ENCODE measurements at regions not wholly inside any gene's neighbourhood (a gene's known extent, or its start where the extent isn't known, plus 50 kb on each side); places are given as distances from the start of the nearest gene placed in this dataset.

- Histone ChIP-seq H3K4me3 (no peak overlapping the region), H3K9me3 (no peaks in the 10 kb centered on the region), H3K36me3 (no peaks in the 10 kb centered on the region), H3K27ac (no peak overlapping the region), H3K27me3 (no peaks in the 10 kb centered on the region), H3K4me1 (no peaks in the 10 kb centered on the region)
- 84 to 92% methylated on average over 5 of the region's 5 CpGs for WGBS, 2 donors
- TF ChIP-seq POLR2A (IDR thresholded peaks at IDR 0.05) (no peak), CTCF (IDR thresholded peaks at IDR 0.05) (no peak), POLR2AphosphoS5 (IDR thresholded peaks at IDR 0.05) (no peak), EP300 (IDR thresholded peaks at IDR 0.05) (no peak)
- DNase-seq (no peak), ATAC-seq (ENCODE audit: low FRiP score in 2 of 2) (no peak)
Observed at GRCh38 chr3:87973906-87974305, 84.9 kb downstream of the CGGBP1 start.

GRCh38 chr3:87969620-87970019 lies 89.2 kb downstream of the CGGBP1 start:
- DNase-seq: no peak
- TF ChIP-seq POLR2AphosphoS5 (IDR thresholded peaks at IDR 0.05) (no peak), EP300 (IDR thresholded peaks at IDR 0.05) (no peak), POLR2A (IDR thresholded peaks at IDR 0.05) (no peak), CTCF (IDR thresholded peaks at IDR 0.05) (no peak)
- Histone ChIP-seq H3K27ac (no peak overlapping the region), H3K27me3 (no peaks in the 10 kb centered on the region), H3K4me1 (no peaks in the 10 kb centered on the region), H3K4me3 (no peak overlapping the region), H3K36me3 (no peaks in the 10 kb centered on the region), H3K9me3 (no peaks in the 10 kb centered on the region)
- WGBS, 2 donors: 81 to 84% methylated on average over 2 of the region's 2 CpGs
- no peak for ATAC-seq (ENCODE audit: low FRiP score in 2 of 2)

- 79 to 89% methylated on average over 4 to 5 of the region's 5 CpGs for WGBS, 2 donors
- ATAC-seq (ENCODE audit: low FRiP score in 2 of 2): no peak
- no peaks in the 10 kb centered on the region for H3K36me3 ChIP-seq
- H3K4me1 ChIP-seq: no peaks in the 10 kb centered on the region
- H3K4me3 ChIP-seq: no peak overlapping the region
- DNase-seq: no peak
- no peak for TF ChIP-seq CTCF (IDR thresholded peaks at IDR 0.05)
- no peak for TF ChIP-seq EP300 (IDR thresholded peaks at IDR 0.05)
- TF ChIP-seq POLR2A (IDR thresholded peaks at IDR 0.05): no peak
- TF ChIP-seq POLR2AphosphoS5 (IDR thresholded peaks at IDR 0.05): no peak
- H3K9me3 ChIP-seq: no peaks in the 10 kb centered on the region
- H3K27ac ChIP-seq: no peak overlapping the region
- H3K27me3 ChIP-seq: no peaks in the 10 kb centered on the region
Observed at GRCh38 chr3:87968668-87969067, 90.1 kb downstream of the CGGBP1 start.

GRCh38 chr3:87958289-87958688 lies 100.5 kb downstream of the CGGBP1 start:
- no peaks in the 10 kb centered on the region for H3K27me3 ChIP-seq
- 57 to 73% methylated on average over 1 of the region's 1 CpG for WGBS, 2 donors
- no peaks in the 10 kb centered on the region for H3K36me3 ChIP-seq
- no peaks in the 10 kb centered on the region for H3K4me1 ChIP-seq
- no peak for TF ChIP-seq CTCF (IDR thresholded peaks at IDR 0.05)
- TF ChIP-seq POLR2AphosphoS5 (IDR thresholded peaks at IDR 0.05): no peak
- no peak for TF ChIP-seq EP300 (IDR thresholded peaks at IDR 0.05)
- no peak for TF ChIP-seq POLR2A (IDR thresholded peaks at IDR 0.05)
- H3K4me3 ChIP-seq: no peak overlapping the region
- ATAC-seq (ENCODE audit: low FRiP score in 2 of 2) (no peak), DNase-seq (no peak)
- H3K9me3 ChIP-seq: no peaks in the 10 kb centered on the region
- no peak overlapping the region for H3K27ac ChIP-seq

GRCh38 chr3:87957575-87957974 lies 101.2 kb downstream of the CGGBP1 start:
- WGBS, 2 donors: 91 to 94% methylated on average over 1 of the region's 1 CpG
- no peaks in the 10 kb centered on the region for H3K9me3 ChIP-seq
- no peak for DNase-seq
- no peak overlapping the region for H3K27ac ChIP-seq
- no peak overlapping the region for H3K4me3 ChIP-seq
- TF ChIP-seq EP300 (IDR thresholded peaks at IDR 0.05): no peak
- no peak for TF ChIP-seq POLR2A (IDR thresholded peaks at IDR 0.05)
- TF ChIP-seq CTCF (IDR thresholded peaks at IDR 0.05): no peak
- no peak for TF ChIP-seq POLR2AphosphoS5 (IDR thresholded peaks at IDR 0.05)
- H3K27me3 ChIP-seq: no peaks in the 10 kb centered on the region
- no peaks in the 10 kb centered on the region for H3K4me1 ChIP-seq
- no peak for ATAC-seq (ENCODE audit: low FRiP score in 2 of 2)
- H3K36me3 ChIP-seq: no peaks in the 10 kb centered on the region
